HG03432 (cell line): ENCODE measurements at regions not wholly inside any gene's neighbourhood (a gene's known extent, or its start where the extent isn't known, plus 50 kb on each side); places are given as distances from the start of the nearest gene placed in this dataset.
A peak's percentile ranks its signal among the peaks of the same experiment; 100 is the strongest.

Source experiments
- ATAC-seq: cut with Tn5 transposase; IDR thresholded peaks from one replicate; pipeline ENCODE4 v1.9.1; 2021; ENCODE audit warnings: mild to moderate bottlenecking, moderate library complexity; ENCODE audit not compliant: unreplicated experiment

DNA sequence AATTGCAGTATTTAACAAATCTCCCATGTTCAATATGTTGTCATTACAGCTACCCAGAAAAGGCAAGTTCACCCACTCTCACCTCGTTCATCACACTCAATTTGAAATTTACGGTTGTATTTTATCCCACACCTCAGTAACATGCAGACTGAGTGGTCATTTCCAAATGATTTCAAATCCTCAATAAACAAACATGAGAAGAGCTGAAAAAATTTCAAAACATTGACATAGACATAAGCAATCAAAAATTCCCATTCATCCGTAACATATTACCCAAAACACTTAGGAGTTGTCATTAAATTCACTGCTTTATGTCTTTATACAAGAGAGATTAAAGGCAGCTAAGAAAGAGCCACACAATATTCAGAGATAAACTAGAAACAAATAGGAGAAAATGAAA is 61.7 kb upstream of the NEBL start:
- no peak for ATAC-seq

DNA sequence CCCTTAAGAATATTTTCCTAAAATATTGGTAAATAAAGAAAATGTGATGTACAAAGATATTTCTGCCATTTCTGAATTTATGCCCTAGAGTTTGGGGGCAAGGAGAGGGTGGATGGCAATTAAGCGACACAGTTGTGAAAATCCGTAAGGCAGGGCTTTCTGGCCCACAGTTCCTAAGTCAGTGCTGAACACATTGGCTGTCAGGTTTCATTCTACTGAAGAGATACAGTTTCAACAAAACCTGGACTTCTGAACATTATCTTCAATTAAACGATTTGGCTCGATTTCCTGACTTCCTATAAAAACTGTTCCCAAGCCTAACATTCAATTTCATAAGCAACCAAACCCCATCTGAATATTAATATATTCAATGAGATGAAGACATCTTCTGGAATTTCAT is 61.1 kb upstream of the NEBL start:
- ATAC-seq, result no peak

DNA sequence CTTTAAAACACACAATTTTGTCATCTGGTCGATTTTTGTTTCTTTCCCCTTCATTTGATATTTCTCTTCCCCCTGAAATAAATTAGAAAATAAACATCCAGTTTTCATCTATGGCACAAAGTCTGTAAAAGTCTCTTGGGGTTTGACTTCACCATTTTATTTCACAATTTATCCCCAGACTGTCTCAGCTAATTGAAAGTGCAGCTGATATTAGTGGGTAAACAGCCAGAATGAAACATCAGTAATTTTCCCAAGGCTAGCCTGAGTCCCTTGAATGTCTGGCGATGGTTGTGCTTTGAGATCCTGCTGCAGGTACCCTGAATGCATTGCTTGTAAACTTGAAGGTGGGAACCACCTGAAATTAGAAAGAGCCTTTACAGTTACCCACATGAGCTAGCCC is 60.6 kb upstream of the NEBL start:
- ATAC-seq, result no peak

DNA sequence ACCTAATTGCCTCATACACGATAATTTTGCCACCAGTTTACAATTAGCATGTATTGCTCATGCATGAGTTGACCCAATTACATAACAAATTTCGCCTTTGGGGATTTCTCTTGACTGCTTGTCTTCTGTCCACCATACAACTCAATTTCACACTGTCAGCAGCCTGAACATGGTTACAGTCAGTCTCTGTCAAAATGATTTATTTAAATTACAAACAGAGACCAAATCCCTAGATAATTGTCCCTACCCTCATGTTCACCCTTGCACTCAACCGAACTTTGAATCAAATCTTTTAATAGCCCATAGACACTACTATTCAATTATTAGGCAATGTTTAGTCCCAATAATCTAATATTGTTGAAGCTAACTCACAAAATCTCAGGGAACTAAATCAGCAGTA is 59.7 kb upstream of the NEBL start:
- no peak for ATAC-seq

DNA sequence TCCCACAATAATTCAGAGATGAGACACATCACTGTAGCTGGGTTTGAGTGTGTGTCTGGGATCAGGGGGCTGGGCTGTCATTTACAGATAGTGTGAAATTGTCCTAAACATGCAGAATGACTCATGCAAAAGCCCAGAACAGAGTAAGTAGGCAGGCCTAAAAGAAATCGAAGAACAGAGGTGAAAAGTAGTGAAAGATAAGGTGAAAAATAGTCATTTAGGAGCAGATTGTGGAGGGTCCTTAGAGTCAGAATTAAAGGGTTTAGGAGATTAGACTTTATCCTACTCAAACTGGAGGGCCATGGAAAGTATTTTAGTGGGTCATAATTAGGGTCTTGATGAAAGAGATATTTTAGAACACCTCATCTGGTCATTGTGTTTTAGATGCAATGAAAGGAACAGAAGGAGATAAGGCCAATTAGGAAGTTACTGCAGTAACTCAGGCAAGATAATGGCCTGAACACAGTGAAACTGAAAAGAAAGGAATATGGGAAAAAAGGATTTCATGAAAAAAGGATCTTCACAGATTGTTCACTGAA is 58.3 kb upstream of the NEBL start:
- ATAC-seq, result no peak

DNA sequence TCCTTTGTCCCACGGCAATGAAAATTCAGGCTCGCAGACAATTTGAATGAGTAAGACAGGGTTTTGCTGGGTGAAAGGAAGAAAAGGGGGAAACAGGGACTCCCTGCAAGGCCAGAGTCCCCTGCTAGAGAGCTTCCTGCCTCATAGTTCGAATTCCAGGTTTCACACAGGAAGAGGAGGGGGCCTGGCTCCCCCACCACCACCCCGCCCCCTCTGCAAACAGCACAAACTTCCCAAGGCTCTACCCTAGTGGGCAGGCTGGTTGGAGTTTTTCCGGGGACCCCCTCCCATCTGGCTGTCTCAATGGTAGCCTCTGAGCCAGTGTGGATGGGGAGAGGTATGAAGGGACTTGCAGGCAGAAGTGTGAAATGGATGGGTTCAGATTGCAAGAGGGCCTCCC is 57.4 kb upstream of the NEBL start:
- no peak for ATAC-seq

DNA sequence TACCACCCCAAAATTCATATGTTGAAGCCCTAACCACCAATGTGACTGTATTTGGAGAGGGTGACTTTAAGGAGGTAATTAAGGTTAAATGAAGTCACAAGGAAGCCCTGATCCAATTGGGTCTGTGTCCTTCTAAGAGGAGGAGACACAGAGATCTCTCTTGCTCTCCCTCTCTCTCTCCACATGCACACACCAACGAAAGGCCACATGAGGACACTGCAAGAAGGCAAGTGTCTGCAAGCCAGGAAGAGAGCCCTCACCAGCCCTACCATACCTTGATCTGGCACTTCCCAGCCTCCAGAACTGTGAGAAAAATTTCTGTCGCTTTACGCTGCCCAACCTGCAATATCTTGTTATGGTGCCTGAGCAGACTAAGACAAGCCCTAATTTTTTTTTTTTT is 56.0 kb upstream of the NEBL start:
- no peak for ATAC-seq

DNA sequence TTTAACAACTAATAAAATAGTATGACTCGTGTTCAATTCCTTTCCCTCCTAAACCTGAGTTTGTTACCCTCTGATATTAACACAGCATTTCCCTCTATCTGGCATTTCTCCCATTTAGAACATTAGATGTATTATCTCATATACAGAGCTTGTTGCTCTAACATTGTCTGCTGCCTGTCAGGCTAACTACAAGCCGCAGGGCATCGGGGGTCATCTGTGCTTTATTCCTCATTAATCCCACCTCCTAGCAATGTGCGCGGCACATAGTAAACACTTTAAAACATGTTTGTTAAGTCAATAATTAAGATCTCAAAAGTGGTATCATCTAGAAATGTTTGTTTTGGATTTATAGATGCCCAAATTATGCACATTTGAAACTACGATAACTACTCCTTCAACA is 52.9 kb upstream of the NEBL start:
- no peak for ATAC-seq

DNA sequence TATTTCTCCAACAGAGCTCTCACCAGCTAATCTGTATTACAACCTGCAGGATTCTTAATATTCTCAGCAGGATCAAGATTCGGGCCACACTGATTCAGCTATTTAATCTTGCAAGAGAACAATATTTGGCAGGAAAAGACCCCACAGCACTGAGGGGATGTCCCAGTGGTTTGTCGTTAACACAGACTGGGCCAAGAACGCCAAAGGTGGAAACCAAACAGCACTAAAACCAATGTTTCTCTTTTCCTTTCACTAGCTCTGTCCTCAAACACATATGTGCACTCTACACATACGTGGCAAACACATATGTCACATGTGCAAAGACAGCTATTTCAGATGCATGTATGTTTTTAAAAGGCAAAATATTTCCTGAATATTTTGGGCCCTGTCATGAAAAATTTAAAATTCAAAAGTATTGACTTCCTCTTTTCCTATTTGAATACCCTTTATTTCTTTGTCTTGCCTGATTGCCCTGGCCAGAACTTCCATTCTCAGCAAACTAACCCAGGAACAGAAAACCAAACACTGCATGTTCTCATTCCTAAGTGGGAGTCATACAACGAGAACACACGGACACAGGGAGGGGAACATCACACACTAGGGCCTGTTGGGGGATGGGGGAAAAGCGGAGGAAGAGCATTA is 51.7 kb upstream of the NEBL start:
- peak; percentile 65 for ATAC-seq
